ENCODE measurements at regions not wholly inside any gene's neighbourhood (a gene's known extent, or its start where the extent isn't known, plus 50 kb on each side); places are given as distances from the start of the nearest gene placed in this dataset.

- no peak for DNase-seq
Measured at GRCh38 chrX:39304746-39305145, 503.5 kb downstream of the MID1IP1 start.

GRCh38 chrX:39307488-39307887, 506.2 kb downstream of the MID1IP1 start:
- no peak for DNase-seq

- no peak for DNase-seq
Measured at GRCh38 chrX:39308126-39308525, 506.9 kb downstream of the MID1IP1 start.

GRCh38 chrX:39309018-39309635, 507.9 kb downstream of the MID1IP1 start:
- DNase-seq: peak; percentile 56

GRCh38 chrX:39309721-39310152, 508.5 kb downstream of the MID1IP1 start:
- peak; percentile 35 for DNase-seq

GRCh38 chrX:39310891-39311290, 509.6 kb downstream of the MID1IP1 start:
- no peak for DNase-seq

GRCh38 chrX:39311646-39312045, 510.4 kb downstream of the MID1IP1 start:
- DNase-seq: no peak

- no peak for DNase-seq
Measured at GRCh38 chrX:39313146-39313545, 511.9 kb downstream of the MID1IP1 start.

GRCh38 chrX:39318506-39319343, 517.5 kb downstream of the MID1IP1 start:
- no peak for DNase-seq

GRCh38 chrX:39320165-39320564, 518.9 kb downstream of the MID1IP1 start:
- no peak for DNase-seq

GRCh38 chrX:39322496-39322895, 521.2 kb downstream of the MID1IP1 start:
- DNase-seq: no peak

- DNase-seq: no peak
Measured at GRCh38 chrX:39324233-39324930, 523.1 kb downstream of the MID1IP1 start.

GRCh38 chrX:39327255-39327654, 526.0 kb downstream of the MID1IP1 start:
- DNase-seq: peak; percentile 45

GRCh38 chrX:39327705-39328104, 526.4 kb downstream of the MID1IP1 start:
- no peak for DNase-seq

- no peak for DNase-seq
Measured at GRCh38 chrX:39328661-39329060, 527.4 kb downstream of the MID1IP1 start.

GRCh38 chrX:39331082-39331704, 529.9 kb downstream of the MID1IP1 start:
- no peak for DNase-seq

- no peak for DNase-seq
Measured at GRCh38 chrX:39333451-39333850, 532.2 kb downstream of the MID1IP1 start.

GRCh38 chrX:39335513-39336235, 534.4 kb downstream of the MID1IP1 start:
- no peak for DNase-seq

GRCh38 chrX:39336671-39337311, 535.5 kb downstream of the MID1IP1 start:
- DNase-seq: no peak

- no peak for DNase-seq
Measured at GRCh38 chrX:39337451-39337850, 536.2 kb downstream of the MID1IP1 start.

- no peak for DNase-seq
Measured at GRCh38 chrX:39338583-39338982, 537.3 kb downstream of the MID1IP1 start.
